Astrocyte of the spinal cord (primary cell): ENCODE measurements at regions not wholly inside any gene's neighbourhood (a gene's known extent, or its start where the extent isn't known, plus 50 kb on each side); places are given as distances from the start of the nearest gene placed in this dataset.

ENCODE experiments used
- DNase-seq: peaks from one replicate; pipeline ENCODE4 v3.0.0; 2011; ENCODE audit warnings: low read depth, low spot score
- H3K4me3 ChIP-seq: 2 replicates; pipeline ENCODE4 v1.5.1; 2011; ENCODE audit warnings: low read depth, mild to moderate bottlenecking, low read length, moderate library complexity
- in situ Hi-C: cut with HindIII; loops from 2 replicates; pipeline ENCODE4 v1.10.0; 2017; ENCODE audit warnings: low sequenced_read_pairs
- TF ChIP-seq, protein P1 (sequence below): IDR thresholded peaks from 2 replicates; pipeline ENCODE4 v1.5.1; 2012; ENCODE audit warnings: low read depth, mild to moderate bottlenecking, low read length, inconsistent platforms

DNA sequence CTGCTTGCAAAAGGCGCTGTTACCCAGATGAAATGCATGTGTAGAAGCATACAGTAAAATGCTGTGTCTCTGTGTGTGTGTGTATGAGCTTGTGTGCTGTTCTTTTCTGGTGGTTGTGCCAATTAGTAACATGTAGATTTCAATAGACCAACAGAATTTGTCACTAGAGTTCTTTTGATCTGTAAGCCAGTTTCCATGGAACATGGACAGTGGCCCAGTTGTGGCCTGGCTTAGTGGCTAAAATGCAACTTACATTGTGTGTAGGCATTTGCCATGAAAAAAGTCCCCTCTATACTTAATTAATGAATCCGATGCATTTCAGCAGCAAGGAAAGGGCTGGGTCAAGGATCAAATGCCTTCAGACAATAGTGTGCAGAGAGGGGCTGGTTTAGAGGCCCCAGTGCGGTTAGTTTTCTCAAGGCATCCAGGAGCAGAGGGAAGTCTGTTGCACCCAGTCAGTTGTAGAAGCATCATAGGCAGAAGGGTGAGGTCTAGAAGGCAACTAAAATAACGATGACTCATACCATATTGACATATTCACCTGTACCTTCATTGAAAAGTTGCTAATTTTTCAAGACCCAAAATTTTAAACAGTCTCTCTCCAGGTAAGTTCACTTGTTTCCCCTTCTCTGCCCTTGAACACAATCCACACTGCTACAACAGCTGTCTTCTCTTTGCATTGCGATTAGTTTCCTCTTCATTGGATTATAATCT is 366.9 kb upstream of the SPRED2 start:
- H3K4me3 ChIP-seq, result no peak overlapping the region
- in situ Hi-C loops, result no loop called here
- no peak for DNase-seq
- TF ChIP-seq, protein P1, sequence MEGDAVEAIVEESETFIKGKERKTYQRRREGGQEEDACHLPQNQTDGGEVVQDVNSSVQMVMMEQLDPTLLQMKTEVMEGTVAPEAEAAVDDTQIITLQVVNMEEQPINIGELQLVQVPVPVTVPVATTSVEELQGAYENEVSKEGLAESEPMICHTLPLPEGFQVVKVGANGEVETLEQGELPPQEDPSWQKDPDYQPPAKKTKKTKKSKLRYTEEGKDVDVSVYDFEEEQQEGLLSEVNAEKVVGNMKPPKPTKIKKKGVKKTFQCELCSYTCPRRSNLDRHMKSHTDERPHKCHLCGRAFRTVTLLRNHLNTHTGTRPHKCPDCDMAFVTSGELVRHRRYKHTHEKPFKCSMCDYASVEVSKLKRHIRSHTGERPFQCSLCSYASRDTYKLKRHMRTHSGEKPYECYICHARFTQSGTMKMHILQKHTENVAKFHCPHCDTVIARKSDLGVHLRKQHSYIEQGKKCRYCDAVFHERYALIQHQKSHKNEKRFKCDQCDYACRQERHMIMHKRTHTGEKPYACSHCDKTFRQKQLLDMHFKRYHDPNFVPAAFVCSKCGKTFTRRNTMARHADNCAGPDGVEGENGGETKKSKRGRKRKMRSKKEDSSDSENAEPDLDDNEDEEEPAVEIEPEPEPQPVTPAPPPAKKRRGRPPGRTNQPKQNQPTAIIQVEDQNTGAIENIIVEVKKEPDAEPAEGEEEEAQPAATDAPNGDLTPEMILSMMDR, result no peak

DNA sequence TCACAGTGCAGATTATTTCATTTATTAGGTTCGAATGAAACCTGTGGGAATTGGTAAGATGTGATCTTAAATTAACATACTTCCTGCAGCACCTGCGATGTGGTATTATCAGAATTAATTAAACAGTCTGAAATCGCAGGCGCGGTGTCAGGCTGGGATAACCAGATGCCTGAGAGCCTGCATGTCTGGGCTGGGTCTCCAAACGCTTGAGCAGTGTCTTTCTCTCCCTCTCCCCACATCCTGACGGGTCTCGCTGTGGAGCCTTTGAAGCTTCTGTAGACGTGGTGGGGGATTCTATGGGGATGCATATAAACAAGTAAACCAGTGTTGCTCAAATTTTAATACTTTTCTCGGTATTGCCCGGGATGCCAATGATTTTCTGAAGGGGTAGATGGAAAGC is 366.2 kb upstream of the SPRED2 start:
- no peak overlapping the region for H3K4me3 ChIP-seq
- in situ Hi-C loops, result no loop called here
- TF ChIP-seq, protein P1, result no peak
- no peak for DNase-seq

DNA sequence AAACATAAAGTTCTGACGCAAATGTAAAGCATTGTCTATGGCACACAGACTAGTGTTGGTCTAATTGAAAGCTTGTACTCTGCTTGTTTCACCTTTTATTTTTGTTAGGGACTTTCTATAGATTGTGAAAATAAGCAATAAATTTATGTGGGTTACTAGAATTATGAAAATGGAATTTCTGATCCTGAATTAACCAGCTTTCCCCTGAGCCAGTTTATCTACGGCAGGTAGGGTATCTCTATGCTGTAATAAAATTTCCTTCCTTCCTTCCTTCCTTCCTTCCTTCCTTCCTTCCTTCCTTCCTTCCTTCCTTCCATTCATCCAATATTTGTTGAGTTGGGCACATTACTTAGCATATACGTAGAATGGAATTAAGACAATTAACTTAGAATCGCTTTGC is 362.6 kb upstream of the SPRED2 start:
- TF ChIP-seq, protein P1, result no peak
- DNase-seq, result no peak
- no peak overlapping the region for H3K4me3 ChIP-seq
- in situ Hi-C loops, result no loop called here

DNA sequence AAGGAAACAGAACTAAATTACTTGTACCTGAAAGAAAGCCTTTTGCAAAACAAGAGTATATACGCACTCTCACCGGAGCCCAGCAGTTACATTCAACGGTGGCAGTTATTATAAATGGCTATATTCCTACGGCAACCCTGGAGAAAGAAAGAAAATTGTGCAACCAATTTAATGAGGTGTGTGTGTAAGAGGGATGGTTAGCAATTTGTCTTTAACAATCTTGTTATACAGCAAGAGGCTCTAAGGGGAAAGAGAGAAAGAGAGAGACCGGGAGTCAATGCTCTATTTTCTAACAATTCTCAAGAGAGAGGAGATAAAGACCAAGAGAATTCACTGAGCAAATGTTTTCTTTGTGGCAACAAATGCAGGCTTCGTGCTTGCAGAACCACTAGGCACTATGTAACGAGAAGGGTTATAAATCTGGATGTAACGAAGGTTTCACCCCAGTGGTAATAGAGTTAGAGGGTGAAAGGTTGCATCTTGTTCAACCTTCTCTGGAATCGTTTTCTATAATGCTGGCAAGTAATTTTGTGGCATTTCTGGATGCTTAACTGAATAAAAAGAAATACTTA is 359.1 kb upstream of the SPRED2 start:
- in situ Hi-C loops, result no loop called here
- no peak for DNase-seq
- TF ChIP-seq, protein P1, result no peak
- H3K4me3 ChIP-seq, result no peak overlapping the region

DNA sequence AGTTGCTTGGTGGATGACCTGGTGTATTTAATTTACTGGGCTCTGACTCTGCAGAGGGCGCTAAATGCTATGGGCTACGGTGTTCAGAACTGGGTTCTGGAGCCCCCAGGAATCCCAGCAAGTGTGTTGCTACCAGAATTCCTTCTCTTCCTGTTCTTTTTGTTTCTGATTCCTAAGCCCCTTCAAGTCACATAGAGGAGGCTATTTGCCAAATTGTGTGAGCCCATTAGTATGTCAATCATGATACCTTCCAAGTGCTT is 358.2 kb upstream of the SPRED2 start:
- DNase-seq, result no peak
- in situ Hi-C loops, result no loop called here
- TF ChIP-seq, protein P1, result no peak
- H3K4me3 ChIP-seq, result no peak overlapping the region

DNA sequence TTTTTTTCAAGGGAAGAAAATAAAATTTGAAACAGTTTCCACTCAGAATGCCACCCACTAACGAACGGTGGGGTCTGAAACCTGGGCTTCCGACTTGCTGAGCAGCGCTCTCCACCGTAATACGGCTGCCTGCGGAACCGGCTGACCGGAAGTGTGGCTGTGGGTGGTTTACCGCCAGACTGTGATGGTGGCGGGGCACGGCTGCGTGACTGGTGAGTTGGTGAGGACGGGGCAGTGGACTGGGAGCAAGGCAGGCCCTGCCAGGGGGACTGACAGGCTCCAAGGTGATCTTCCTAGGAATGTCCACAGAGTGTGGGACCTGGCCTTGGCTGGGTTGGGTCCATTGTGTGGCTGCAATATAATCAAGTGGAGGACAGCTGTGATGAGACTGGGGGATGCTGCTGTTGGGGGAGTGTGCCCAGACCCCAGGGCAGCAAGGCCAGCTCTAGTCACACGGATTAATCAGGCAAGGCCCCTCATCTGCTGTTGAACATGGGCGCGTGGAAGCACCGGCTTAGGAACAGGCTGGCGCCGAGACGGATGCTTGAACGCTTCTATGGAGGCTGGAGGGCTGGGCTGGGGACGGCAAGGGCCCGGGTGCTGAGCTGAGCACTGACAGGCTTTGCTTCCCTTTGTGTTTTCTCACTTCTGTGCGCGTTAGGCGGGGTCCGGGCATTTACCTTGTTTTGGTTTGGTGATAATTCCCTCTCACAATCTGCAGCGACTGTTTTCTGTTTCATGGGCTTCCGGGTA is 357.7 kb upstream of the SPRED2 start:
- TF ChIP-seq, protein P1, result no peak
- DNase-seq, result no peak
- in situ Hi-C loops, result no loop called here
- H3K4me3 ChIP-seq, result no peak overlapping the region
